HUES6 (cell line): ENCODE measurements at regions not wholly inside any gene's neighbourhood (a gene's known extent, or its start where the extent isn't known, plus 50 kb on each side); places are given as distances from the start of the nearest gene placed in this dataset.
"Not testable (repeated sequence)": the region's sequence is repeated elsewhere in the genome, so short reads cannot be mapped to it uniquely, and the experiment has no call there.

Experiments
- H3K27ac ChIP-seq: 2 replicates; pipeline ENCODE4 v1.7.0; 2013; ENCODE audit warnings: low read depth, mild to moderate bottlenecking, low read length, inconsistent platforms
- H3K27me3 ChIP-seq: 2 replicates; pipeline ENCODE4 v1.6.1; 2013; ENCODE audit warnings: low read length; ENCODE audit not compliant: control insufficient read depth, insufficient read depth
- H3K36me3 ChIP-seq: 2 replicates; pipeline ENCODE4 v1.6.1; 2013; ENCODE audit warnings: low read length; ENCODE audit not compliant: control insufficient read depth, insufficient read depth
- H3K4me1 ChIP-seq: 2 replicates; pipeline ENCODE4 v1.6.1; 2013; ENCODE audit warnings: low read length; ENCODE audit not compliant: control insufficient read depth, insufficient read depth
- H3K4me3 ChIP-seq: 2 replicates; pipeline ENCODE4 v1.5.1; 2013; ENCODE audit warnings: low read depth, low read length
- H3K9ac ChIP-seq: one replicate; pipeline ENCODE4 v1.6.1; 2013; ENCODE audit warnings: mild to moderate bottlenecking, low read length
- H3K9me3 ChIP-seq: 2 replicates; pipeline ENCODE4 v1.6.1; 2013; ENCODE audit warnings: low read depth, low read length; ENCODE audit not compliant: control insufficient read depth, insufficient read depth

DNA sequence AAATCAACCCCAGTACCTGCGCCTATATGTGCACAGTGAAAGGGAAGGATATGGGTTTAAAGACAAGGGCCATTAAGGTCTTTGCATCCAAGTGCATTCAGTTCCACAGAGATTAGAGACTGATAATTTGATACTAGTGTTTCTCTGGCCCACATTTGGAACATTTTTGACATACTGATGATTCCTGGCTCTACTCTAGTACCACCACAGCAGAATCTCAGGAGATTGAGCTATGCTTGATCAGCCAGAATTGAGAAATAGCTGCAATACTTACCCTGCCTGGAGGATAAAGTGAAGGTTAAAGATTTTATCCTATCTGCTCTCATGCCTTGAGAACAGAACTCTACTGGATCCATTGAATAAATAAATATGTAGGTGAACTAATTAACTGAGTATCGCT lies 1267.8 kb downstream of the SUCLG1 start:
- Histone ChIP-seq H3K27ac (no peak overlapping the region), H3K4me3 (no peak overlapping the region), H3K27me3 (no peaks in the 10 kb centered on the region), H3K36me3 (no peaks in the 10 kb centered on the region), H3K9me3 (no peaks in the 10 kb centered on the region), H3K9ac (no peak overlapping the region), H3K4me1 (no peaks in the 10 kb centered on the region)

DNA sequence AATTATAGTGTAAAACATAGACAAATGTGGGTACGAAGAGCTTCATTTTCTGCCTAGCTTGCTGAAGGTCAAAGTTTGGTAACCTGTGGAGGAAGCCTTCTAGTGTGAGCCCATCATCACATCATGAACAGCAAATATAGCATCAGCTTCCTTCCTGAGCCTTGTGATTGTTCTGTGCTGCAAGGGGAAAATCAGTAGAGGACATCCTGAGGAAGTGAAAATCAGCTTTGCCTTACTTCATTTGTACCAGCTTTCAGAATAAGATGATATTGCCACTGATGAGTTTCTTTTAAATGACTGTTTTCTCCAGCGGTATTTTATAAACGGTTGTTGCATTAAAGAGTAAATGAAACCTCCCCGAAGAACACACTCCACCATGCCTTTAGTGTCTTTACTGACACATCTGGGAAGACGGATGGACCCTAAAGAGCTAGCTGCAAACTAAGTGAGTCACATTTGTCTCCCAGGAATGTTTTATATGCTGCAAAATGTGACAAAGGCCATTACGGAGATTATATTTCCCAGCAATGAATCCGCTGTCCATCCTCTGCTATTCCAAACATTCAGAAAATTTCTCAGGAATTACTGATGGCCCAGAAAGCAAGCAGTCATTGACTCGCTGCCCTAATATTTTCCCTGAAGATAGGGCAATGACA lies 1272.8 kb downstream of the SUCLG1 start:
- Histone ChIP-seq H3K4me3 (no peak overlapping the region), H3K36me3 (no peaks in the 10 kb centered on the region), H3K9ac (no peak overlapping the region), H3K27ac (no peak overlapping the region), H3K27me3 (no peaks in the 10 kb centered on the region), H3K4me1 (no peaks in the 10 kb centered on the region), H3K9me3 (peaks cover under 1% of the 10 kb centered on the region; the same call in 1 of the 2 replicates)

DNA sequence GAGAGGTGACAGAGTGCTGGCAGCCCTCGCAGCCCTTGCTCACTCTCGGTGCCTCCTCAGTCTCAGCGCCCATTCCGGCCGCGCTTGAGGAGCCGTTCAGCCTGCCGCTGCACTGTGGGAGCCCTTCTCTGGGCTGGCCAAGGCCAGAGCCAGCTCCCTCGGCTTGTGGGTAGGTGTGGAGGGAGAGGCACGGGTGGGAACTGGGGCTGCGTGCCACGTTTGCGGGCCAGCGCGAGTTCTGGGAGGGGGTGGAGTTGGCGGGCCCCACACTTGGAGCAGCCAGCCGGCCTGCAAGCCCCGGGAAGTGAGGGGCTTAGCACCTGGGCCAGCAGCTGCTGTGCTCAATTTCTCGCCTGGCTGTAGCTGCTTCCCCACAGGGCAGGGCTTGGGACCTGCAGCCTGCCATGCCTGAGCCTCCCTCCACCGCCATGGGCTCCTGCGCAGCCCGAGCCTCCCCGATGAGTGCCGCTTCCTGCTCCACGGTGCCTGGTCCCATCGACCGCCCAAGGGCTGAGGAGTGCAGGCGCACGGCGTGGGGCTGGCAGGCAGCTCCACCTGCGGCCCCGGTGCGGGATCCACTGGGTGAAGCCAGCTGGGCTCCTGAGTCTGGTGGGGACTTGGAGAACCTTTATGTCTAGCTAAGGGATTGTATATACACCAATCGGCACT lies 1278.1 kb downstream of the SUCLG1 start:
- H3K4me1 ChIP-seq, H3K36me3 ChIP-seq, H3K27me3 ChIP-seq, H3K27ac ChIP-seq, H3K9me3 ChIP-seq, H3K9ac ChIP-seq, H3K4me3 ChIP-seq: not testable (repeated sequence)

DNA sequence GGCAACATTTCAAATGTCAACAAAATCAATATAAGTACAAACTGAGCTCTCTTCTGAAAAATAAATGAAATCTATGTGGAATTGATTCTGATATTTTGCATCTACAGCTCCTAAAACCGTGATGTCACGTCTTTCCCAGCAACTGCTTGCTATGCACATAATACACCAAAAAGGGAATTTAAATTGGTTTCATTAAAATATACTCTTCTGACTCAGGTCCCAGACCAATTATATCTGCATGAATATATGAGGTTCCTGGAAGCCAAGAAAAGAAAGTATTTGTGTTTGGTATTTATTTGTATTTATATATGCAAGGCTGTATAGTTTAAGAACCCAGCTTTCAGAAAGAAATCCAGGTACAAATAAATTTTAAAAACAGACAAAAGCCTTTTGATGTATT lies 1282.5 kb downstream of the SUCLG1 start:
- Histone ChIP-seq H3K27me3 (no peaks in the 10 kb centered on the region), H3K36me3 (no peaks in the 10 kb centered on the region), H3K4me1 (no peaks in the 10 kb centered on the region), H3K9me3 (peaks cover 8% of the 10 kb centered on the region; the same call in 1 of the 2 replicates), H3K4me3 (no peak overlapping the region), H3K27ac (no peak overlapping the region), H3K9ac (no peak overlapping the region)

DNA sequence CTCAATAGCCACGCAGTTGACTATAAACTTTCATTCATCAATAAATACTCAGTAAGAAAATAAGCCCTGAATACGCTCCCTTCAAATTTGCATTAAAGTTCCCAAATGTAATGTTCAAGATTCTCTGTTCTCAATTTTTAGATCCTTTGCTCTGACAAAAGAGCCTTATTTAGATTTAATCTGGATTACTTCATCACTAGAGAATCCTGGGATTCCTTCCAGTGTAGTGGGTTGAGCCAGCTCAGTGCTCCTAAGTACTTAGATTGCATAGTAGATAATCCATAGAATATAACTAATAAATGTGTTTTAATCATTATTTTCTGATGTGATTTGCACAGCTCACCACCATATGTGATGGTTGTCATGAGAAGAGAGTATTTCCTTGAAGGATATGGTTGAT lies 1286.2 kb downstream of the SUCLG1 start:
- no peaks in the 10 kb centered on the region for H3K9me3 ChIP-seq
- no peaks in the 10 kb centered on the region for H3K4me1 ChIP-seq
- no peak overlapping the region for H3K27ac ChIP-seq
- no peak overlapping the region for H3K9ac ChIP-seq
- H3K36me3 ChIP-seq: no peaks in the 10 kb centered on the region
- no peak overlapping the region for H3K4me3 ChIP-seq
- no peaks in the 10 kb centered on the region for H3K27me3 ChIP-seq

DNA sequence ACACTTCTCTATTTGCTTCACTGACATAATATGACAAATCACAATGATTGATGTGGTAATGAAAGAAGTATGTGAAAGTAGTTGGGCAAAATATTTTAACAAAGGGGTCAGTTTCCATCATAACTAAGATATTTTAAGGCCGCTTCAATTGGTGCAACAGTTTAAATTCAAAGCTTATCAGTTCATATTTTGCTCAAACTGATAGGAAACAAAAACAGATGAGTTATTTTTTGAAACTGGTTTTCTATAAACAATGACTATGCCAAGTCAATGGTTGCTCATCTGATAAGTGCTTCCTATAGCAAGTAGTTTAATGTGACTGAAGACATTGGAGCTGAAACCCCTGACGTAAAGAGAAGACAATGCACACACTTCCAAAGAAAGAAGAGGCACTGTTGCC lies 1290.7 kb downstream of the SUCLG1 start:
- no peak overlapping the region for H3K4me3 ChIP-seq
- H3K4me1 ChIP-seq: no peaks in the 10 kb centered on the region

DNA sequence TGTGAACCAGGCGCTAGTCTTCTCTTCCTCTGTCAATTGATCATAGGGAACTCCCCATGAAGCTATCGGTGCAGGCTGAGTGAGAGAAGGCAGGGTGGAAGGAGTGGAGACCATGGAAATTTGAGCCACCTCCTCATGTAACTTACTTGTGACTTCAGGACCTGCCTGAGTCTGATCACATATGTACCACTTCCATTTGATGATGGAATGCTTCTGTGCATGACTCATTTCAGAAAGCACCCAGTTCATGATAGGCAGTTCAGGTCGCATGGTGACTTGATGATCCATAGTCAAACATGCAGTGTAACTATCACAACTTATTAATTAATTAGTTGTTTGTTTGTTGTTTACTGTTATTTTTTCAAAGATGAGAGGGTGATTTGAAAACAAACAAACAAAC lies 1296.7 kb downstream of the SUCLG1 start:
- H3K36me3 ChIP-seq: no peaks in the 10 kb centered on the region
- no peak overlapping the region for H3K27ac ChIP-seq
- no peak overlapping the region for H3K4me3 ChIP-seq
- no peaks in the 10 kb centered on the region for H3K9me3 ChIP-seq
- H3K27me3 ChIP-seq: no peaks in the 10 kb centered on the region
- no peaks in the 10 kb centered on the region for H3K4me1 ChIP-seq
- no peak overlapping the region for H3K9ac ChIP-seq

More for the DNA sequence above, 1290.7 kb downstream of the SUCLG1 start:
- no peak overlapping the region for H3K27ac ChIP-seq
- H3K9me3 ChIP-seq: no peaks in the 10 kb centered on the region
- no peaks in the 10 kb centered on the region for H3K36me3 ChIP-seq
- H3K27me3 ChIP-seq: no peaks in the 10 kb centered on the region
- no peak overlapping the region for H3K9ac ChIP-seq

DNA sequence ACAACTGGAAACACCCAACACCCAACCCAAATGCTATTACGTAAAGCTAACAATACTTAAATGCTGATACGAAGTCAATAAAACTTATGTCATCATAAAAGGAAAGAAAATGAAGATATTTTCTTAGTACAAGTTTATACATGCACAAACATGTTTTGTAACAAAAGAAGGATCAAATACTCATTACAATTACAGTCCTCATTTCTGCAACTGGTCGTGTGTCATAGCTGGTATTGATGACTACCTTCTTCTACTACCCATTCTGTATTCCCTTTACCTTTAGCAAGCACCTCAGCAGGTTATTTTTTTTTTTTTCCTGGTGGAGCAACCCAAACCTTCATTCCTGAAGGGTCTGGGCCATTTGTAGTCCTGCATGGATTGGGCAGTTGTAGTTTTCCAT lies 1298.5 kb downstream of the SUCLG1 start:
- Histone ChIP-seq H3K27ac (no peak overlapping the region), H3K36me3 (no peaks in the 10 kb centered on the region), H3K9me3 (0 out of 2 replicates have a peak, but pooled peaks cover 3% of the 10 kb centered on the region), H3K9ac (no peak overlapping the region), H3K27me3 (no peaks in the 10 kb centered on the region), H3K4me3 (no peak overlapping the region), H3K4me1 (no peaks in the 10 kb centered on the region)

DNA sequence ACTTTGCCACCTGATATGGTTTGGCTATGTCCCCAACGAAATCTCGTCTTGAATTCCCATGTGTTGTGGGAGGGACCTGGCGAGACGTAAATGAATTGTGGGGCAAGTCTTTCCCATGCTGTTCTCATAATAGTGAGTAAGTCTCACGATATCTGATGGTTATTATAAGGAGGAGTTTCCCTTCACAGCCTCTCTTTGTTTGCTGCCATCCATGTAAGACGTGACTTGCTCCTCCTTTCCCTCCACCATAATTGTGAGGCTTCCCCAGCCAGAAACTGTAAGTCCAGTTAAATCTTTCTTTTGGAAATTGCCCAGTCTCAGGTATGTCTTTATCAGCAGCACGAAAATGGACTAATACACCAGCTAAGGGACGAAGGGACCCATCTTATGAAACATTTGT lies 1303.3 kb downstream of the SUCLG1 start:
- no peak overlapping the region for H3K27ac ChIP-seq
- no peak overlapping the region for H3K9ac ChIP-seq
- H3K4me3 ChIP-seq: no peak overlapping the region
- H3K27me3 ChIP-seq: no peaks in the 10 kb centered on the region
- H3K9me3 ChIP-seq: 0 out of 2 replicates have a peak, but pooled peaks cover 4% of the 10 kb centered on the region
- no peaks in the 10 kb centered on the region for H3K36me3 ChIP-seq
- no peaks in the 10 kb centered on the region for H3K4me1 ChIP-seq

DNA sequence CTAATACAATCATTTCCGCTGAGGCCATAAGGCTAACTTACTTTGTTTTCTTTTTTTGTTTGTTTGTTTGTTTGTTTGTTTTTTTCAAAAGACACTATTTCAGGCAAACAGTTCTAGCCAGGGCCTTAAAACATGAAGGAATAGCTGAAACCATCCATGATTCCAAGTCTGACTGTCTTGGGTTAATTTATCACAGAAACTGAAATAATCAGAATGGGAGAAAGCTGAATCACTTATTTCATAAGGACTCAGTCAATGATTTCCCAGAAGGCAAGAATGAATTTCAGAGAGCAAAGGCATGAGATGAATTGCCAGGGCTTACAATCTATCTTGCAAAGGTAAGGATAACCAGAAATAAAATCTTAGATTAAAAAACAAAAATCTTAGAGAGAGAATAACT lies 1315.1 kb downstream of the SUCLG1 start:
- H3K9me3 ChIP-seq: no peaks in the 10 kb centered on the region
- no peak overlapping the region for H3K27ac ChIP-seq
- no peaks in the 10 kb centered on the region for H3K27me3 ChIP-seq
- no peak overlapping the region for H3K9ac ChIP-seq
- no peaks in the 10 kb centered on the region for H3K36me3 ChIP-seq
- H3K4me1 ChIP-seq: no peaks in the 10 kb centered on the region
- no peak overlapping the region for H3K4me3 ChIP-seq

DNA sequence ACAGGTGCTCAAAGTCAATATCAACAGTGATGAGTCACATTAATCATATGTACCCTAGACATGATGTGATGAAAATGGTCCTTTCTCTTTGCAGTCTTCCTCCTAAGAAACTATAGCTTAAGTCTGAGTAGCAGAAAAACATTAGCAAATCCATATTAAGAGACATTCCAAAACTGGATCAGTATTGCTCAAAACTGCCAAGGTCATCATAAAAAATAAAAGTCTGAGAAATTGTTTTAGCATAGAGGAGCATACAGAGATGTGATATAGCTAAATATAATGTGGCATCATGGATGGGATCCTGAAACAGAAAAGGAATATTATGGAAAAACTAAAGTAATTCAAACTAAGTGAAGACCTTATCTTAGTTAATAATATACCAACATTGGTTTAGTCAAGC lies 1316.1 kb downstream of the SUCLG1 start:
- H3K9ac ChIP-seq: no peak overlapping the region
- H3K27ac ChIP-seq: no peak overlapping the region
- no peak overlapping the region for H3K4me3 ChIP-seq
- no peaks in the 10 kb centered on the region for H3K27me3 ChIP-seq
- no peaks in the 10 kb centered on the region for H3K36me3 ChIP-seq
- H3K9me3 ChIP-seq: no peaks in the 10 kb centered on the region
- no peaks in the 10 kb centered on the region for H3K4me1 ChIP-seq
